GM19328 (cell line): ENCODE measurements at regions not wholly inside any gene's neighbourhood (a gene's known extent, or its start where the extent isn't known, plus 50 kb on each side); places are given as distances from the start of the nearest gene placed in this dataset.

ENCODE experiments used
- ATAC-seq: cut with Tn5 transposase; IDR thresholded peaks from one replicate; pipeline ENCODE4 v1.9.1; 2021; ENCODE audit warnings: mild to moderate bottlenecking, moderate library complexity; ENCODE audit not compliant: unreplicated experiment

GRCh38 chr1:71267220-71267619 lies 186.4 kb upstream of the ZRANB2 start:
- no peak for ATAC-seq

DNA sequence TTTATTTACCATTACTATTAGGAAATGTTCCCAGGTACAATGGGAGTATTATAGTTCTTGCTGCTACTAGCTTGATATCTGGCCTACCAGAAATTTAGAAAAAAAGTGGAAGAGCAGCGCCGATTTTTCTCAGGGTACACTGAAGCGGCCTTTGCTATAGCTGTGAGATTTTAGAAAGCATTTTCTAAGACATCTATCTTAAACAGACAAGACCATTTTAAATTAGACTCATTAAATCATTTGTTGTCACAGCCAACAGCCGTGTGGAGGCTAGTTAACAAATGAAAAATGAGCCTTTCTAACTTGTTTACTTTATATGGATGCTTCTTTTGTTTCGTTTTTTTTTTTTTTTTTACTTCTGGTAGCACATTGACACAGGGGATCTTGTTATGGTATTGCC lies 183.2 kb upstream of the ZRANB2 start:
- no peak for ATAC-seq

GRCh38 chr1:71262970-71263369 lies 182.1 kb upstream of the ZRANB2 start:
- ATAC-seq = no peak

DNA sequence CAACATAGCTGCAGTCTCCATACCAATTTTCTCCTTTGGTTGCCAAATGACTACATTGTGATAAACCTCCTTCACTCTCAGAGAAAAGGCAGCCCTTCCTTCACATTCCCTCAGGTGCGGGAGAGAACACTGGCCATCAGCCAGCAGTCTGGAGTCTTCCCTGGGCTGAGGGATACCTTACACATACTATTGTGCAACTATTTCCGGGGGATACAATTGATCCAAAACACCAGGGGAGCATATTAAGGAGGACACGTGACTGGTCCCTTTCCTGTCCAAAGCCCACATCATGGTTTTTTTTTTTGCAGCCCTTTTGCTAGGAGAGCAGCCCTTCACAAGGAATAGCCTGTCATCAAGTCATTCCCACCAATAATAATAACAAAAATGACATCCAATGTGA lies 172.1 kb upstream of the ZRANB2 start:
- ATAC-seq = no peak

DNA sequence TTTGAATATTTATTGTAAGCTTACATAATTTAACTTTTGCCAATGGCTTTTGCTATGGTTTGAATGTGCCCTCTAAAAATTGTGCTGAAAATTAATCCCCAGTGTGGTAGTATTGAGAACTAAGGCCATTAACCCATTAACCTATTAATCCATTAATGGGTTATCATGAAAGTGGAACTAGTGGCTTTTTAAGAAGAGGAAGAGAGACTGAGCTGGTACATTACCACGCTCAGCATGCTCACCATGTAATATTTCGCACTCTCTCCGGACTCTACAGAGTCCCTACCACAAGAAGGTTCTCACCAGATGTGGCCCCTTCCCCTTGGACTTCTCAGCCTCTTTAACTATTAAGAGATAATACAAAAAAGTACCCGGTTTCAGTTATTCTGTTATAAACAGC lies 164.4 kb upstream of the ZRANB2 start:
- no peak for ATAC-seq

- no peak for ATAC-seq
Observed at GRCh38 chr1:71242239-71242638, 161.4 kb upstream of the ZRANB2 start.

GRCh38 chr1:71240656-71241055 lies 159.8 kb upstream of the ZRANB2 start:
- ATAC-seq = no peak

- ATAC-seq = no peak
Observed at GRCh38 chr1:71236503-71236902, 155.7 kb upstream of the ZRANB2 start.

DNA sequence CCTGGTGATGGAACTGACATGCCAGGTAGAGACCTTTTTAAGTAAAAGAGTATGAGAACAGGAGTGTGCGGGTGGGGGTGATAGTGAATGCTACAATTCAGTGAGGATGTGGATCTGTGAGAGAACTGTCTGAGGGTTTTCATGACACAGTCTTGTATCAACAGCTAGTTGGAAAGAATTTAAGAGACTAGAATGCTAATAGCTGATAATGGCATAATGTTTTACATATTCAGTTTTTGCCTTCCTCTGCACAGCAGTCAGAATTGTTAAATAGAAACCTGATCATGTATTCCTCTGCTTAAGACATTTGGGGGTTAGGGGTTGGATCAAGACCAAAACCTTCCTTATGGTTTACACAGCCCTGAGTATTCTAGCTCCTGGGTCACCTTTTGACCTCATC lies 152.8 kb upstream of the ZRANB2 start:
- no peak for ATAC-seq

DNA sequence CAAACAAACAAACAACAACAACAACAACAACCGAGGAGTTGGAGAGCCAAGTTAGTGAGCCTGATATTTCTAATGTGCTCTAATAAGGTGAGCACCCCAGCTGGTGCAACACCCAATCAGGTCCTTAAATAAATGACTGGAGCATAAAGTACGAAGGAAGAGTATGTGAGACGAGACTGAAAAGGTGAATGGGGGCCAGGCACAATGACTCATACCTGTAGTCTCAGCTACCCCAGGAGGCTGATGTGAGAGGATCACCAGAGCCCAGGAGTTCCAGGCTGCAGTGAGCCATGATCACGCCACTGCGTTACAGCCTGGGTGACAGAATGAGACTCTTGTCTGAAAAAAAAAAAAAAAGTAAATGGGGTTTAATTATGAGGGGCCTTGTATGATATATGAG lies 152.0 kb upstream of the ZRANB2 start:
- ATAC-seq = no peak

DNA sequence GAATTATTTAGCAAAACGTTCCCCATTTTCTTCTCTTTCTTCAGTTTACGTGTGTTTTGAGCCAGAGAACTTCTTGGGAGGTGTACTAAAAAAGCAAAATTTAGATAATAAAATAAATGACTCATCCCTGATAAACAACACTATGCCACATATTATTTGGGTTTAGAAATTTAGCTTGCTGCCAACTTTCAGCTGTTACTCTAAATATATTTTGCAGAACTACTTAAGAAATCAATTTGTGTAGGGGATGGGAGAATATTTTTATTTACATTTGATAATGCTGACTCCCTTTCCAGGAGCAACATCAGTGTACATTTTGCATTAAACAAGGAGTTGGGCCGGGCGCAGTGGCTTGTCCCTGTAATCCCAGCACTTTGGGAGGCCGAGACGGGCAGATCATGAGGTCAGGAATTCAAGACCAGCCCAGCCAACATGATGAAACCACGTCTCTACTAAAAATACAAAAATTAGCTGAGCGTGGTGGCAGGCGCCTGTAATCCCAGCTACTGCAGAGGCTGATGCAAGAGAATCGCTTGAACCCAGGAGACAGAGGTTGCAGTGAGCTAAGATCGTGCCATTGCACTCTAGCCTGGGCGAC lies 151.4 kb upstream of the ZRANB2 start:
- ATAC-seq = no peak

- ATAC-seq = no peak
Observed at GRCh38 chr1:71231751-71232150, 150.9 kb upstream of the ZRANB2 start.

GRCh38 chr1:71228742-71229365 lies 148.0 kb upstream of the ZRANB2 start:
- no peak for ATAC-seq

GRCh38 chr1:71228241-71228640 lies 147.4 kb upstream of the ZRANB2 start:
- no peak for ATAC-seq

- ATAC-seq = no peak
Observed at GRCh38 chr1:71224741-71225377, 144.0 kb upstream of the ZRANB2 start.

DNA sequence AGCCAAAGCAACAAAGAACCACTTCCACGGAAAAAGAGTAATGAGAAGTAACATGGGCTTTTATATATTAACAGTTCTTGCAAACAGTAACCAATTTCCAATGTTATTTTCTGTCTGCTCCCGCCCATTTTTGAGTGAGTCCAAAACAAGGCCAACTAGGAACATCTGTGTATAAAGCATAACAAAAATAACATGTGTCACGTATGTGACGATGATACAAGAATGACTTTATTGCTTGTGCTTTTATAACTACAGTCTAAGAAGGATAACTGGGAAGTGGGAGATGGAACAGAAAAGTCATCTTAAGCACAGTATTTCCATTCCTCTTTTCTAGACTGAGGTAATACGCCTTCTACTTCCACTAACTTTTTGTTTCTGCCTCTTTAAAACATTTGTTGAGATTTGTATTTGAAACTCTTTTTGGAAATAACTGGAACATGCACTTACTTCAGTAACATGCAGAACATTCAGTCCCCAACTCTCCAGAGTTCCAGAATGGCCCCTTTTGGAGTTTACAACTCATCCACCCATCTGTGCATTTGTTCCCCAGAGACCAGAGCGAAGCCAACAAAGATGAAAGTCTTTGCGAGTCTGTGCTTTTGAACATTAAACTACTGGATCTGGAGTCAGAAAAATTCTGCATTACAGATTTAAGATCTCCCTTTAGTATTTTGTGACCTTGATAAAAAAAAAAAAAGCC lies 143.0 kb upstream of the ZRANB2 start:
- no peak for ATAC-seq

- no peak for ATAC-seq
Observed at GRCh38 chr1:71222668-71223067, 141.8 kb upstream of the ZRANB2 start.

- ATAC-seq = no peak
Observed at GRCh38 chr1:71210718-71211117, 129.9 kb upstream of the ZRANB2 start.

DNA sequence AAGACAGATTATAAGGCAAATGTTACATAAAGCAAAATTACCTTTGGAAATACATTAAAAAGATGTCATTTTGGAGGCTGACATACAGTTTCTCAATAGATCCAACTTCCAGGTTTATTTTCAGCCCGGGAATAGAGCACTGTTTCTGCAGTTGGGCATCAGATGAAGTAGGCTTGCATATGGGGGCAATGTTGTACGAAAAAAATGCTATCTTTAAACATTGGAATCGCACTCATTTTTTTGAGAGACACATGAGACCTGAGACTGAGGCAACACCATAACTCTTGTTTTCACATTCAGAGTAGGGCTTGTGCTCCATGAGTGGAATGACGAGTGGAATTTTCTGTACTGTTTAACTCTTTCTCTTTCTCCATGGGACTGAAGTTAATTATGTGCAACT lies 122.4 kb upstream of the ZRANB2 start:
- ATAC-seq = no peak

DNA sequence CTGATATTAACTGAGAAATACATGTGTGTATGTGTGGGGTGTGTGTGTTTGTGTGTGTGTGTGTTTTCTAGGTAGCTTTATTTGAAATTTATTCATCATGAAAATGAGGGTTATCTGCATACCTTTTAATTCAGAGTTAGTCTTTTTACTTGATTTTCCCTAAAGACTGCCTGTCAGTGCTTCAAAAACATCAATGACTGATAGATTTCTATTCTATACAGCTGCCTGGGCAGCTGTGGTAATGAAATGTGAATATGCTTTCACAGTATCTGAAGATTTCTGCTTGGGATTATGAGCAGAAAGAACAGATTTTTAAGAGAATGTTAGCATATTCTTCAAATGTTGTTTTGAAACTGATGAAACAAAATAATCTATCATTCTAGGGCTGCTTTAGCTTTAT lies 119.7 kb upstream of the ZRANB2 start:
- ATAC-seq = no peak

- ATAC-seq = no peak
Observed at GRCh38 chr1:71196685-71197084, 115.8 kb upstream of the ZRANB2 start.

- ATAC-seq = no peak
Observed at GRCh38 chr1:71193153-71193552, 112.3 kb upstream of the ZRANB2 start.
